ENCODE measurements at regions not wholly inside any gene's neighbourhood (a gene's known extent, or its start where the extent isn't known, plus 50 kb on each side); places are given as distances from the start of the nearest gene placed in this dataset.

DNA sequence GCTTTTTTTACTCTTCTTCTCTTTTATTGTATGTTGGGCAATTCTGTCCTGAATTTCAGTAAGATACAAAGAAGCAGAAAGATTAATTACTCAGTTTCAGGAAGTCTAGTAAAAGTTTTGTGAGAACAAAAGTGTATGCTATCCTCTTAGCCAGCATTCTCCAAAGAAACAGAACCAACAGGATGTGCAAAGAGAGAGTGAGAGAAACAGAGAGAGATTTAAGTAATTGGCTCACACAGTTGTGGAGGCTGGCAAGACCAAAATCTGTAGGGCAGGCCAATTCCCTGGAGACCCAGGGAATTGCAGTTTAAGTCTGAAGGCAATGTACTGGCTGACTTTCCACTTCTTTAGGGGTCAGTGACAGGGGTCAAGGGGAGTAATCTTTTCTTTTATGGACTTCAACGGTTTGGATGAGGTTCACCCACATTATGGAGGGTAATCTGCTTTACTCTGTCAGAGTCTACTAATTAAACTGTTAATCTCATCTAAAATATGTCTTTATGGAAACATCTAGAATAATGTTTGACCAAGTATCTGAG lies 59.2 kb upstream of the SLC39A8 start:
- TF ChIP-seq, protein P1, sequence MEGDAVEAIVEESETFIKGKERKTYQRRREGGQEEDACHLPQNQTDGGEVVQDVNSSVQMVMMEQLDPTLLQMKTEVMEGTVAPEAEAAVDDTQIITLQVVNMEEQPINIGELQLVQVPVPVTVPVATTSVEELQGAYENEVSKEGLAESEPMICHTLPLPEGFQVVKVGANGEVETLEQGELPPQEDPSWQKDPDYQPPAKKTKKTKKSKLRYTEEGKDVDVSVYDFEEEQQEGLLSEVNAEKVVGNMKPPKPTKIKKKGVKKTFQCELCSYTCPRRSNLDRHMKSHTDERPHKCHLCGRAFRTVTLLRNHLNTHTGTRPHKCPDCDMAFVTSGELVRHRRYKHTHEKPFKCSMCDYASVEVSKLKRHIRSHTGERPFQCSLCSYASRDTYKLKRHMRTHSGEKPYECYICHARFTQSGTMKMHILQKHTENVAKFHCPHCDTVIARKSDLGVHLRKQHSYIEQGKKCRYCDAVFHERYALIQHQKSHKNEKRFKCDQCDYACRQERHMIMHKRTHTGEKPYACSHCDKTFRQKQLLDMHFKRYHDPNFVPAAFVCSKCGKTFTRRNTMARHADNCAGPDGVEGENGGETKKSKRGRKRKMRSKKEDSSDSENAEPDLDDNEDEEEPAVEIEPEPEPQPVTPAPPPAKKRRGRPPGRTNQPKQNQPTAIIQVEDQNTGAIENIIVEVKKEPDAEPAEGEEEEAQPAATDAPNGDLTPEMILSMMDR (IDR thresholded peaks at IDR 0.05): no peak
- TF ChIP-seq POLR2AphosphoS5 (IDR thresholded peaks at IDR 0.05; ENCODE audit: low read depth, low read length): no peak
